22Rv1 (cell line): ENCODE measurements at regions not wholly inside any gene's neighbourhood (a gene's known extent, or its start where the extent isn't known, plus 50 kb on each side); places are given as distances from the start of the nearest gene placed in this dataset.

Experiments
- ZFX ChIP-seq: fragments of 450-650 bp; IDR thresholded peaks from 2 replicates; pipeline ENCODE4 v1.6.1; 2017; ENCODE audit warnings: antibody characterized with exemption, borderline replicate concordance
- TF ChIP-seq, protein P1 (sequence below): fragments of 450-650 bp; IDR thresholded peaks from 2 replicates; pipeline ENCODE4 v1.5.1; 2017; ENCODE audit warnings: mild to moderate bottlenecking

DNA sequence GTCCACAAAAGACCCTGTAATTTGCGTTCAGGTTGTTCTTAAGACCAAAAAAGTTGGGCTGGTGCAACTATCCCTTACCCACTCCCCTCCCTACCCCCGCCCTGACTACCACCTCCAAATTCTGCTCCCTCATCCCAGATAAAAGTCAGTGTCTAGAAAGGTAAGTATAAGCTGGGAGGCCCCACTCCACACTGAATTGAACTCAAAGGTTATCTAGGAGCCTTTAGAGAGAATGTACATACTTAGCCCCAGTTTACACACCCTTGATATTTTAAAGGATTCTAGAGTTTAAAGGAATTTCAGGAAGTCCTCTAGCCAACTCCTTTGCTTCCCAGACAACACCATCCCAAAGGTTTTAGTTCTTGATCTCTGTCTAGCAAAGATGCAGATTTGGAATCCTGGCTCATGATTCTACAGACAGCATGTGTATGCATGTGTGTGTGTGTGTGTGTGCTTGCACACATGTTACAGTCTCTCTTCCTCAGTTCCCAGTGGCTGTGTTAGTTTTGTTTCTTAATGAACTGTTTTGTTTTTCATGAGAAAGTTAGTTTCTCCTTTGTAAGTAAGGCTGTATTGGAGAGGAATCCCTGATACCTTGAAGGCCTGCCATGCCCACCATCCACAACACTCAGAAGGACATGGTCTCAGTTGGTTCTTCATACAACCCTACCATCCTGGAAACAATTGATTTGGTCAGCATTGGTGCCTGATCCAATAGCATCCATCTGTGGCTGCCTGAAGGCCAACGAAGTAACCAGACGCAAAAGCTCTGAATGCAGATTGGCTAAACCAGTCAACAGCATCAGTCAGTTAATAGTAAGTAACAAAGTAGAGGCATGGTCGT, 281.3 kb downstream of the SOX9 start:
- TF ChIP-seq, protein P1, sequence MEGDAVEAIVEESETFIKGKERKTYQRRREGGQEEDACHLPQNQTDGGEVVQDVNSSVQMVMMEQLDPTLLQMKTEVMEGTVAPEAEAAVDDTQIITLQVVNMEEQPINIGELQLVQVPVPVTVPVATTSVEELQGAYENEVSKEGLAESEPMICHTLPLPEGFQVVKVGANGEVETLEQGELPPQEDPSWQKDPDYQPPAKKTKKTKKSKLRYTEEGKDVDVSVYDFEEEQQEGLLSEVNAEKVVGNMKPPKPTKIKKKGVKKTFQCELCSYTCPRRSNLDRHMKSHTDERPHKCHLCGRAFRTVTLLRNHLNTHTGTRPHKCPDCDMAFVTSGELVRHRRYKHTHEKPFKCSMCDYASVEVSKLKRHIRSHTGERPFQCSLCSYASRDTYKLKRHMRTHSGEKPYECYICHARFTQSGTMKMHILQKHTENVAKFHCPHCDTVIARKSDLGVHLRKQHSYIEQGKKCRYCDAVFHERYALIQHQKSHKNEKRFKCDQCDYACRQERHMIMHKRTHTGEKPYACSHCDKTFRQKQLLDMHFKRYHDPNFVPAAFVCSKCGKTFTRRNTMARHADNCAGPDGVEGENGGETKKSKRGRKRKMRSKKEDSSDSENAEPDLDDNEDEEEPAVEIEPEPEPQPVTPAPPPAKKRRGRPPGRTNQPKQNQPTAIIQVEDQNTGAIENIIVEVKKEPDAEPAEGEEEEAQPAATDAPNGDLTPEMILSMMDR: no peak
- no peak for TF ChIP-seq ZFX
